ENCODE measurements at regions not wholly inside any gene's neighbourhood (a gene's known extent, or its start where the extent isn't known, plus 50 kb on each side); places are given as distances from the start of the nearest gene placed in this dataset.
"Not testable (repeated sequence)": the region's sequence is repeated elsewhere in the genome, so short reads cannot be mapped to it uniquely, and the experiment has no call there.

DNA sequence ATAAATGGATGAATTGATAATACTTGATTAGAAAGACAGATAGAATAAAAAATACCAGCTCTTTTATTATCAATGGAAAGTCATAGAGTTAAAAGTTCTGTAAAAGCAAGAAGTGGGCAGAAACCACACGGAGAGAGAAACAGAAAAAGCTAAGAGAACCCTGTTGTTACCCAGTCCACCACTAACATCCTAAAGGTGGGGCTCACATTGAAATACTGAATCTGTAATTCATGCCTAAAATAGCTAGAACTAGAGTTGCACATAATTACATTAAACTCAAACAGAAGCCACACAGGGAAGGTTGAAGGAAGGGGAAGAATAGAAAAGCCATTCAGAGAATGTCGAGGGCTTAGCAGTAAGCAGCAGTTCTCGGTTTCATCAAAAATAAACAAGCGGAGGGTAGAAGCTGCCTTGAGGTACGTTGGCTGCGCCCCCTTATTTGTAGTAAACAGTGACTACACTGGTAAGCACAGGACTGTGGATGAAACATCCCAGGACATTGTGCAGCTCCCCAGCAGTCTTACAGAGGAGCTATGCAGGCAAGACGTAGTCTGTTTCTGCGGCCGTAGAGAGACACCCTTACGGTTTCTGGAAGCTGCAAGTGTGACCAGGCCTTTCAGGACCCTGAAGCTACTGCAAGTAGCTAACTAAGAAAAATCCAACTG is 1247.0 kb upstream of the GYPC start:
- no peak for DNase-seq

DNA sequence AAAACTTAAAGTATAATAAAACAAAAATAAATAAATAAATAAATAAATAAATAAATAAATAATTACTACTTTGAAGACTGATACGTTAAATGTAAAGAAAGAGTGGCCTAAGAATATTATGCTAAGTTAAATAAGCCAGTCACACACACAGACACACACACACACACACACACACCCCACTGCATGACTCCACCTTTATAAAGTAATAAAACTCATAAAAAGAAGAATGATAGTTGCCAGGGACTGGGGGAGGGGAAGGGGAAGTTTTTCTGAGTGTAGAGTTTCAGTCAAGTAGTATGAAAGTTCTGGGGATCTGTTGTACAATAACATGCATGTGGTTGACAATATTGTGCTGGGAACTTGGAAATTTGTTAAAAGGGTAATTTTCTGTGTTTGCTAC is 1237.5 kb upstream of the GYPC start:
- DNase-seq: no peak
- Histone ChIP-seq H3K36me3 (replicated peaks; ENCODE audit: control insufficient read depth, insufficient read depth, low read length) (no peaks in the 10 kb centered on the region), H3K27me3 (ENCODE audit: control insufficient read depth, insufficient read depth, low read length) (no peaks in the 10 kb centered on the region), H3K4me3 (ENCODE audit: insufficient read depth, low read depth, low read length) (no peak overlapping the region)

More for the DNA sequence above, 1247.0 kb upstream of the GYPC start:
- H3K36me3 ChIP-seq (replicated peaks; ENCODE audit: control insufficient read depth, insufficient read depth, low read length): no peaks in the 10 kb centered on the region
- H3K27me3 ChIP-seq (ENCODE audit: control insufficient read depth, insufficient read depth, low read length): no peaks in the 10 kb centered on the region
- no peak overlapping the region for H3K4me3 ChIP-seq (ENCODE audit: insufficient read depth, low read depth, low read length)

DNA sequence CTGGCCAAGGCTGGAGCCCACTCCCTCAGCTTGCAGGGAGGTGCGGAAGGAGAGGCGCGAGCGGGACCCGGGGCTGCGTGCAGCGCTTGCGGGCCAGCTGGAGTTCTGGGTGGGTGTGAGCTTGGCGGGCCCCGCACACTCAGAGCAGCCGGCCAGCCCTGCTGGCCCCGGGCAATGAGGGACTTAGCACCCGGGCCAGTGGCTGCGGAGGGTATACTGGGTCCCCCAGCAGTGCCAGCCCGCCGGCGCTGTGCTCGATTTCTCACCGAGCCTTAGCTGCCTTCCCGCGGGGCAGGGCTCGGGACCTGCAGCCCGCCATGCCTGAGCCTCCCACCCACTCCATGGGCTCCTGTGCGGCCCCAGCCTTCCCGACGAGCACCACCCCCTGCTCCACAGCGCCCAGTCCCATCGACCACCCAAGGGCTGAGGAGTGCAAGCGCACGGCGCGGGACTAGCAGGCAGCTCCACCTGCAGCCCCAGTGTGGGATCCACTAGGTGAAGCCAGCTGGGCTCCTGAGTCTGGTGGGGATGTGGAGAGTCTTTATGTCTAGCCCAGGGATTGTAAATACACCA is 1233.7 kb upstream of the GYPC start:
- not testable (repeated sequence) for DNase-seq; H3K27me3 ChIP-seq (ENCODE audit: control insufficient read depth, insufficient read depth, low read length); H3K4me3 ChIP-seq (ENCODE audit: insufficient read depth, low read depth, low read length); H3K36me3 ChIP-seq (replicated peaks; ENCODE audit: control insufficient read depth, insufficient read depth, low read length)

DNA sequence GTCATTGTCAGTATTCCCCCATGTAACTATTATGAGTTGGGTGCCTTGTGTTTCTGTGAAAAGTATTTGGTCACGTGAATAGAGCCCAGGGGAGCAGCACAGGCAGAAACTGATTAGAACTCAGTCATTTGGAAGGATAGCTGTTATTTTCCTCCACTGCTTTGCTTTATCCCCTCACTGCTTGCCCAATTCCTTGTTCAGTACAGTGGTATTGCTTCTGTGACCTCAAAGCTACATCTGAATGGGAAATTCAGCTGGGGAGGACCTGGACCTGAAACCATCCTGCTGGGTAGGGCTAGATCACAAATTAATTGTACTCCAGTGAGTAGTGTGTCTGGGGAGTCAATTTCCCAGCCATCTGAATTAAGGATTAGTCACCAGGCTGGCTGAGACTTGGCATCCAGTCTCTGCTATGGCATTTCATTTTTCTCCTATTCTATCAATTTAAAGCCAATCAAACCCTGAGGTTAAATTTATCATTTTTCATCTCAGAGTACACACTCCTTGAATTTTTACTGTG is 1231.6 kb upstream of the GYPC start:
- no peak for DNase-seq
- Histone ChIP-seq H3K4me3 (ENCODE audit: insufficient read depth, low read depth, low read length) (no peak overlapping the region), H3K36me3 (replicated peaks; ENCODE audit: control insufficient read depth, insufficient read depth, low read length) (no peaks in the 10 kb centered on the region), H3K27me3 (ENCODE audit: control insufficient read depth, insufficient read depth, low read length) (no peaks in the 10 kb centered on the region)

DNA sequence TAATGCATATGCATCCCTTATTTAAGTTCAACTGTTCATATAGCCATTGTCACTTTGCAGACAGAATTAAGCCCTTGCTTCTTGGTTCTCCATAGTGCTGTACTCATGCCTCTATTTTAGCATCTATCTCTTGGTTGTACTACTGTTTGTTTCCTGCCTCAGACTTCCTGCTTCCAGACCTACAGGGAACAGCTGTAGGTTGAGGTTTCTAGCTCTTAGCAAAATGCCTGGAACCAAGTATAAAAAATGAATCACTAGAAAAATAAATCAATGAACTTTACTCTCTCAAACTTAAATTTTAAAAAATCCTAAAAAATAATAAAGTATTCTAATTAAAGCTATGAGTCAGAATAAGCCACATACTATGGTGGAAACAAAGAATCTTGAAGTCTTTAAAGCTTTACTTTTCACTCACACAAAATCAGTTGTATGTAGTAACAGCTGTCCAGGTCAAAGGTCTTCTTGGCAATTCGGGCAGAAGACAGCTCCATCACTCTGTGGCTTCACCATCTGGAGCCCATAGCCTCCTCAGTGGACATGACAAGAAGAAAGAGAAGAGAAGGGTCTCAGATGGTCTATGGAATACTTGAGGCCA is 1228.1 kb upstream of the GYPC start:
- Histone ChIP-seq H3K4me3 (ENCODE audit: insufficient read depth, low read depth, low read length) (no peak overlapping the region), H3K27me3 (ENCODE audit: control insufficient read depth, insufficient read depth, low read length) (no peaks in the 10 kb centered on the region), H3K36me3 (replicated peaks; ENCODE audit: control insufficient read depth, insufficient read depth, low read length) (no peaks in the 10 kb centered on the region)
- no peak for DNase-seq

DNA sequence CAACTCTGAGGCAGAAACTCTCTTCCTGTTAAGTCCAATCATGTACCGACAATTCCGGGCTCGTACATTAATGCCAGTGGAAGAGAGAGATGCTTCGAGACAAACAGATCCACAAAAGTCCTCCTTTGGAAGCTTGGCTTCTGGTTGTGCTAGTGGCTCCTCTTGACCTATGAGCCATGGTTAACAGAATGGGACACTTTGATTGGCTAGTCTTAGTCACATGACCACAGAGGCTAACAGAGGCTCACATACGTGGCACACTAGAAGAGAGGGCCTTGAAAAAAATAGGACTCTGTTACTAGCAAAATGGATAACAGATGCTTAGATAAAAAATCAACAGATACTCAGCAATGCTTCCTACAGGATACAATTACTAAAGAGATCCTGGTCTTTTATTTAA is 1211.9 kb upstream of the GYPC start:
- no peak for DNase-seq
- no peaks in the 10 kb centered on the region for H3K36me3 ChIP-seq (replicated peaks; ENCODE audit: control insufficient read depth, insufficient read depth, low read length)
- no peaks in the 10 kb centered on the region for H3K27me3 ChIP-seq (ENCODE audit: control insufficient read depth, insufficient read depth, low read length)
- H3K4me3 ChIP-seq (ENCODE audit: insufficient read depth, low read depth, low read length): no peak overlapping the region

DNA sequence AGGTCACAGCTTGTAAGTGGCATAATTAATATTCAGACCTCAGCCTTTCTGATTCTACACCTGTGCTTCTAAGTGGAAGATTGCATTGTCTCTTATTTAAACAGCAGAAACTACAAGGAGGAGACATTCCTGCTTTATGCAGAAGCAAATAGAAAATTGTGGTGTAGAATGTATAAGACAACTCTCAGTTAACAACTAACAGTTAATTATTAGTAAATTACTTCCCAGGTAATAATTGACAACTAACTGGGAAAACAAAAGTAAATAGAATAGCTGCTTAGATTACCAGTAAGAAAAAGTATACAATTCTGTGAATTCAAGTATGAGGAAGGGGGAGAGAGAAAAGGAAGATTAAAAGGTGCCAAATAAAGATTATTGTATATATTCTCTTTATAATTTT is 1210.5 kb upstream of the GYPC start:
- DNase-seq: no peak
- Histone ChIP-seq H3K4me3 (ENCODE audit: insufficient read depth, low read depth, low read length) (no peak overlapping the region), H3K27me3 (ENCODE audit: control insufficient read depth, insufficient read depth, low read length) (no peaks in the 10 kb centered on the region), H3K36me3 (replicated peaks; ENCODE audit: control insufficient read depth, insufficient read depth, low read length) (no peaks in the 10 kb centered on the region)

DNA sequence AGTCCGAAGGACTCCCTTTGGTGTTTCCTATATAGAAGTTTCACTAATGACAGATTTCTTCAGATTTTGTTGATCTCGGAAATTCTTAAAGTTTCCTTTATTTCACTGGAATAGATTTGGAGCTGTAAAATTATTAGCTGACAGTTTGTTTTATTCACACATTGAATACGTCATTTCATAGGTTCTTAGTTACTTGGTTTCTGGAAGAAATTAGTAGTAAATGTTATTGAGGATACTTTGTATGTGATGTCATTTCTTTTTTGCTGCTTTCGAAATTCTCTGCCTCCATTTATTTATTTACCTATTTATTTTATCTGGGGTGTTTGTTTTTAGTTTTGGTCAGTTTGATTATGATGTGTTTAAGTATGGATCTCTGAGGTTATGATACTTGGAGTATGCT is 1205.9 kb upstream of the GYPC start:
- DNase-seq: no peak
- H3K27me3 ChIP-seq (ENCODE audit: control insufficient read depth, insufficient read depth, low read length): no peaks in the 10 kb centered on the region

DNA sequence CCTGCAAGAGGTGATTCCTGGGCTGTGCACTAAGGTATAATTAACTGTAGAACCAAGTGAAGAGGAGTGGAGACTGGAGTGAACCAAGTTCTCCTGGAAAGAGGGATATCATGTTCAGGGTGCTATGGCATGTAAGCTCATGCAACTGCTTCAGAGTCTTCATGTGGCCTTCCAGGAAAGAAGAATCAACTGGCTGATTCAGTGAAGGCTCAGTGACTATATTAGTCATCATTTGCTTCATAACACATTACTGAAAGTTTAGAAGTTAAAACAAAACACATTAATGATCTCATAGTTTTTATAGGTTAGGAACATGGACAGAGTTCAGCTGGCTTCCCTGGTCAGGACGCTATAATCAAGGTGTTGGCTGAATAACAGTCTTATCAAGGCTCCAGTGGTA is 1200.8 kb upstream of the GYPC start:
- no peaks in the 10 kb centered on the region for H3K27me3 ChIP-seq (ENCODE audit: control insufficient read depth, insufficient read depth, low read length)
- no peak overlapping the region for H3K4me3 ChIP-seq (ENCODE audit: insufficient read depth, low read depth, low read length)
- DNase-seq: no peak
- H3K36me3 ChIP-seq (replicated peaks; ENCODE audit: control insufficient read depth, insufficient read depth, low read length): no peaks in the 10 kb centered on the region

More for the DNA sequence above, 1205.9 kb upstream of the GYPC start:
- Histone ChIP-seq H3K36me3 (replicated peaks; ENCODE audit: control insufficient read depth, insufficient read depth, low read length) (no peaks in the 10 kb centered on the region), H3K4me3 (ENCODE audit: insufficient read depth, low read depth, low read length) (no peak overlapping the region)

DNA sequence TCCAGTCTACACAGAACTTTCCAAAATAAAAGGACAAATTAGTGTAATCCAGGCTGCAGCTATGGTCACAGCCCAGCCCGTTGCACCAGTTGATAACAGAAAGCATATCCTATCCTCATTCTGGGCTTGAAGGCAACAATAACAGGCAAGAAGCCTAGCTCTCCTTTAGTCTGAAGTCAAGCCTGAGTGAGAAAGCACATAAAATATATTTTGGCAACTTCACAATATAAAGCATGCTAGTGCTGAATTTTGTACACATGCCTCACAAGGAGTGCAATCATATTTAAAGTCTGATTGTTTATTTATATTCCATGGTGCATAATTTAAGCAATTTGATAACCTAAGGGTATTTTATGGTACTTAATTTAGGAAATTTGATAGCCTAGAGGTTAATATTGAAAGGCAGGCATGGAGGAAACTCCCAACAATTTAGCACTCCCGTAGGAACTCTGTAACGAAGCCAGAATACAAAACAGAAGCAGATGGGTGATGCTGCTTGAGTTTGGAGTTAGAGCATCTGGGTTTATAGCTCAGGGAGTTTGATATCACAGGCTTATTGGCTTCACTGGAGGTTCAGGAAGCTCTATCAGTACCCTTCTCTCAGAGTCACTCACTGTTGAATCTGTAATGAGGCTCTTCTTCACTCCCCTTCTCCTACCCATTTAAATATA is 1199.1 kb upstream of the GYPC start:
- Histone ChIP-seq H3K36me3 (replicated peaks; ENCODE audit: control insufficient read depth, insufficient read depth, low read length) (no peaks in the 10 kb centered on the region), H3K4me3 (ENCODE audit: insufficient read depth, low read depth, low read length) (no peak overlapping the region), H3K27me3 (ENCODE audit: control insufficient read depth, insufficient read depth, low read length) (no peaks in the 10 kb centered on the region)

DNA sequence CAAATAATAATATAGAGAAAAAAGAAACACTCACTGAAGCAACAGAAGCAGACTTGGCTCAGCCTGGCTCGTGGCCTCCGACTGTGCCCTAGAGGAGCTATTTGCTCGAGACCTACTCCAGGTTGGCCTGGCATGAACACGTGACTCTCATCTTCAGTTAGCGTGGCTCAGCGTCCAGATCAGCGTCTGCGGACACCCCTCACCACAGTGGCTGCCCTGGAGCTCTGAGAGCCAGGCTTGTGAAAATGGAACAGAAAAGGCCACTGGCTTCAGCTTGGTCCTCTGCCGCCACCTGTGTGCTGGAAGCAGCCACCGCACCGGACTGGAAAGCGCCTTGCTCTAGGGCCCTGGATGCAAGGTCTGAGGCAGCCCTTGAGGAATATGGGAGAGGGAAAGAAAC is 1184.0 kb upstream of the GYPC start:
- no peak overlapping the region for H3K4me3 ChIP-seq (ENCODE audit: insufficient read depth, low read depth, low read length)
- no peaks in the 10 kb centered on the region; the same call in 1 of the 2 replicates for H3K36me3 ChIP-seq (replicated peaks; ENCODE audit: control insufficient read depth, insufficient read depth, low read length)
- peak; percentile 64 for DNase-seq
- no peaks in the 10 kb centered on the region for H3K27me3 ChIP-seq (ENCODE audit: control insufficient read depth, insufficient read depth, low read length)

More for the DNA sequence above, 1199.1 kb upstream of the GYPC start:
- no peak for DNase-seq

DNA sequence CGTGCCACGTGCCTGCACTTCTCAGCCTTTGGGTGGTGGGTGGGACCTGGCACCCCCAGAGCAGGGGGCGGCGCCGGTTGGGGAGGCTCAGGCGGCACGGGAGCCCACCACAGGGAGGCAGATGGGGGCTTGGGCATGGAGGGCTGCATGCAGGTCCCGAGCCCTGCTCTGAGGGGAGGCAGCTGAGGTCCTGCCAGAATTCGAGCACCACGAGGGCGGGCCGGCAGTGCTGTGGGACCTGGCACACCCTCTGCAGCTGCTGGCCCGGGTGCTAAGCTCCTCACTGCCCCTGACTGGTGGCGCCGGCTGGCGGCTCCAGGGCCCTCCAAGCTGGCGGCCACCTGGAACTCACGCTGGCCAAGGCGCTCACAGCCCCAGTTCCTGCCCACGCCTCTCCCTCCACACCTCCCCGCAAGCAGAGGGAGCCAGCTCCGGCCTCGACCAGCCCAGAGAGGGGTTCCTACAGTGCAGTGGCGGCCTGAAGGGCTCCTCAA is 1176.8 kb upstream of the GYPC start:
- Histone ChIP-seq H3K27me3 (ENCODE audit: control insufficient read depth, insufficient read depth, low read length) (no peaks in the 10 kb centered on the region), H3K4me3 (ENCODE audit: insufficient read depth, low read depth, low read length) (no peak overlapping the region)

DNA sequence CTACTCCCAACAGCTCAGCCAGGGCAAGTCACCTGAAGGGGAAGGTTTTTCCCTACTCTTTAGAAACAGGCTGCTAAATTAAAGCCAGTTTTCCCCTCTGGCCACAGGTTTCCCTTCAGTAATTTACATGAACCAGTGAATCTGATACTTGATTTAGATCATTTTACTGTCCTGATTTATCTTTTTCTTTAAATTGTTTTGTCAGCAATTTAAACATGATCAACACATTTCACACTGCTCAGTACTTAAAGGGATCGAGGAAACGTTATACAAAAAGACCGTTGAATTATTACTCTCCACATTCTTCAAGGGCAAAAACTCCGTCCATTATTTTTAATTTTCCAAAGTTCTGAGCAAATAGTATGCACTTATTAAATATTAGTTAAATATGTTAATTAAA is 1165.7 kb upstream of the GYPC start:
- H3K4me3 ChIP-seq (ENCODE audit: insufficient read depth, low read depth, low read length): no peak overlapping the region
- H3K36me3 ChIP-seq (replicated peaks; ENCODE audit: control insufficient read depth, insufficient read depth, low read length): no peaks in the 10 kb centered on the region
- no peaks in the 10 kb centered on the region for H3K27me3 ChIP-seq (ENCODE audit: control insufficient read depth, insufficient read depth, low read length)
- no peak for DNase-seq

More for the DNA sequence above, 1176.8 kb upstream of the GYPC start:
- no peaks in the 10 kb centered on the region; the same call in 1 of the 2 replicates for H3K36me3 ChIP-seq (replicated peaks; ENCODE audit: control insufficient read depth, insufficient read depth, low read length)
- no peak for DNase-seq

DNA sequence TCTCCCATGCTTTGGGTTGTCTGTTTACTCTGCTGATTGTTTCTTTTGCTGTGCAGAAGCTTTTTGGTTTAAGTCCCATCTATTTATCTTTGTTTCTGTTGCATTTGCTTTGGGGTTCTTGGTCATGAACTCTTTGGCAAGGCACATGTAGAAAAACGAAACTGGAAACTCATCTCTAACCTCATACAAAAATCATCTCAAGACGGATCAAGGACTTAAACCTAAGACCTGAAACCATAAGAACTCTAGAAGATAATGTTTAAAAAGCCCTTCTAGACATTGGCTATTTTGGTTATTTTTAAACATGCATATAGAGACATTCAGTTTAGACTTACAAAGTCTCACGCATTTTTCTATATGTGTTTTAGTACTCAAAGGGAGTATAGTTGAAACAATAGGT is 1164.3 kb upstream of the GYPC start:
- Histone ChIP-seq H3K27me3 (ENCODE audit: control insufficient read depth, insufficient read depth, low read length) (no peaks in the 10 kb centered on the region), H3K4me3 (ENCODE audit: insufficient read depth, low read depth, low read length) (no peak overlapping the region), H3K36me3 (replicated peaks; ENCODE audit: control insufficient read depth, insufficient read depth, low read length) (no peaks in the 10 kb centered on the region)
- no peak for DNase-seq

DNA sequence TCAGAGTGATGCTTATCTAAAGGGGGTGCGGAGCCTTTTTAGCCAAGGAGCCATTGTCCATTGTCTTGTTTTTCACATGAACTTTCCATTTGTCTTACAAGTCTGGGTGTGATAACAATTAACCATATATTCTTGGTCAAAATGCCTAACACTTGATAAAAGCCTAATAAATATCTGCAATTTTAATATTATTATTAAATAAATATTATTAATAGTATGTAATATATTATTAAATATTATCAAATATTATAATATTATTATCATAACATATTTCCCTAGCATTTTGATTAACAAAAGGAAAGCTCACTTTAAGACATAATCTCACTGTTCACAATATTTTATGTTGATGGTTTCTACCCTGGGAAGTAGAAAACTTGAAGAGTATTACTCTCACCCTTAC is 1143.6 kb upstream of the GYPC start:
- Histone ChIP-seq H3K27me3 (ENCODE audit: control insufficient read depth, insufficient read depth, low read length) (no peaks in the 10 kb centered on the region; the same call in 1 of the 2 replicates), H3K4me3 (ENCODE audit: insufficient read depth, low read depth, low read length) (no peak overlapping the region), H3K36me3 (replicated peaks; ENCODE audit: control insufficient read depth, insufficient read depth, low read length) (no peaks in the 10 kb centered on the region)
- DNase-seq: no peak

Measured in H7 (cell line).